HT-29 (cell line): ENCODE measurements at regions not wholly inside any gene's neighbourhood (a gene's known extent, or its start where the extent isn't known, plus 50 kb on each side); places are given as distances from the start of the nearest gene placed in this dataset.
A peak's percentile ranks its signal among the peaks of the same experiment; 100 is the strongest.
"Not testable (repeated sequence)": the region's sequence is repeated elsewhere in the genome, so short reads cannot be mapped to it uniquely, and the experiment has no call there.

Experiments used
- DNase-seq: peaks from one replicate; pipeline ENCODE4 v3.0.0-alpha.2; 2015; ENCODE audit warnings: low spot score

- no peak for DNase-seq
Observed at GRCh38 chr3:159453036-159453435, 535.6 kb upstream of the IL12A start.

- DNase-seq, result no peak
Observed at GRCh38 chr3:159453945-159454344, 534.7 kb upstream of the IL12A start.

GRCh38 chr3:159455741-159456181, 532.9 kb upstream of the IL12A start:
- DNase-seq, result no peak

- DNase-seq, result peak; percentile 2
Observed at GRCh38 chr3:159458010-159458409, 530.6 kb upstream of the IL12A start.

- DNase-seq, result no peak
Observed at GRCh38 chr3:159458982-159459381, 529.7 kb upstream of the IL12A start.

- no peak for DNase-seq
Observed at GRCh38 chr3:159472611-159473010, 516.0 kb upstream of the IL12A start.

- no peak for DNase-seq
Observed at GRCh38 chr3:159473206-159473605, 515.4 kb upstream of the IL12A start.

GRCh38 chr3:159480046-159480445, 508.6 kb upstream of the IL12A start:
- DNase-seq, result no peak

GRCh38 chr3:159482241-159482993, 506.2 kb upstream of the IL12A start:
- DNase-seq, result no peak

GRCh38 chr3:159482994-159483367, 505.7 kb upstream of the IL12A start:
- DNase-seq, result no peak

- DNase-seq, result peak; percentile 87
Observed at GRCh38 chr3:159486580-159486979, 502.1 kb upstream of the IL12A start.

GRCh38 chr3:159487304-159487703, 501.3 kb upstream of the IL12A start:
- no peak for DNase-seq

GRCh38 chr3:159488602-159489001, 500.0 kb upstream of the IL12A start:
- DNase-seq, result no peak

GRCh38 chr3:159497361-159497760, 491.3 kb upstream of the IL12A start:
- no peak for DNase-seq

GRCh38 chr3:159499031-159499793, 489.4 kb upstream of the IL12A start:
- no peak for DNase-seq

- no peak for DNase-seq
Observed at GRCh38 chr3:159501029-159501428, 487.6 kb upstream of the IL12A start.

GRCh38 chr3:159502986-159503385, 485.6 kb upstream of the IL12A start:
- DNase-seq, result no peak

- DNase-seq, result not testable (repeated sequence)
Observed at GRCh38 chr3:159510988-159511387, 477.6 kb upstream of the IL12A start.

GRCh38 chr3:159513444-159513843, 475.2 kb upstream of the IL12A start:
- no peak for DNase-seq

GRCh38 chr3:159513867-159514380, 474.7 kb upstream of the IL12A start:
- no peak for DNase-seq

- DNase-seq, result no peak
Observed at GRCh38 chr3:159517105-159517504, 471.5 kb upstream of the IL12A start.

GRCh38 chr3:159520638-159521037, 468.0 kb upstream of the IL12A start:
- no peak for DNase-seq

GRCh38 chr3:159522276-159522675, 466.4 kb upstream of the IL12A start:
- DNase-seq, result no peak
